Heart right ventricle (tissue), 16 donors: ENCODE measurements at regions not wholly inside any gene's neighbourhood (a gene's known extent, or its start where the extent isn't known, plus 50 kb on each side); places are given as distances from the start of the nearest gene placed in this dataset.
"Not testable (repeated sequence)": the region's sequence is repeated elsewhere in the genome, so short reads cannot be mapped to it uniquely, and the experiment has no call there.

Experiments
- ATAC-seq, 8 donors: fragments of 200-7000 bp; cut with Tn5 transposase; one replicate each; pipeline ENCODE4 v1.9.1; 2020; ENCODE audit warnings: mild to moderate bottlenecking in 8 of 8, moderate library complexity in 8 of 8, moderate number of reproducible peaks in 1 of 8
- DNase-seq, 2 donors: peaks; one replicate each; pipeline ENCODE4 v3.0.0-alpha.2; 2020
- H3K27ac ChIP-seq, 10 donors: fragments of 200-600 bp; sonication (generic) in 2 of 10; one replicate each; pipeline versions ENCODE4 v1.5.0 to v1.8.0; 2020 to 2022; ENCODE audit warnings: mild to moderate bottlenecking in 3 of 10
- H3K27me3 ChIP-seq, 7 donors: fragments of 200-600 bp; one replicate each; pipeline ENCODE4 v1.8.0; 2021 to 2022; ENCODE audit warnings: mild to moderate bottlenecking in 2 of 7
- H3K36me3 ChIP-seq, 9 donors: fragments of 200-600 bp; sonication (generic) in 1 of 9; one replicate each; pipeline versions ENCODE4 v1.5.0 to v1.8.0; 2020 to 2022; ENCODE audit warnings: mild to moderate bottlenecking in 2 of 9
- H3K4me1 ChIP-seq, 9 donors: fragments of 200-600 bp; sonication (generic) in 1 of 9; one replicate each; pipeline versions ENCODE4 v1.5.0 to v1.8.0; 2020 to 2022; ENCODE audit warnings: mild to moderate bottlenecking in 4 of 9
- H3K4me3 ChIP-seq, 10 donors: fragments of 200-600 bp; sonication (generic) in 2 of 10; one replicate each; pipeline versions ENCODE4 v1.5.0 to v1.8.0; 2020 to 2022; ENCODE audit warnings: mild to moderate bottlenecking in 7 of 10, moderate library complexity in 2 of 10
- H3K9me3 ChIP-seq, 11 donors: fragments of 200-600 bp in 10 of 11; sonication (generic) in 2 of 11; one replicate each; pipeline versions ENCODE4 v1.5.0 to v1.8.0; 2013 to 2022; ENCODE audit warnings: mild to moderate bottlenecking in 2 of 11, control low read depth in 1 of 11, moderate library complexity in 1 of 11
- WGBS, 2 donors: extraction: QIAGEN DNeasy Blood & Tissue Kit; methylation state at CpG; one replicate each; pipeline ENCODE4 v1.1.7; 2013; ENCODE audit warnings: inconsistent platforms in 1 of 2; 5-methylcytosine and 5-hydroxymethylcytosine counted together
- intact Hi-C, 10 donors: fragments of 100-400 bp; cut with DNase I; formaldehyde crosslinking; loops; one replicate each; pipeline versions ENCODE4 v1.11.1 to v1.14.2; 2022
- donor health status: Arrhythmogenic right ventricular cardiomyopathy.
- donor health status: ischemic (EF 13 %, LVEDD 7.1; RV severe dilation, severe dysfunction).
- donor health status: healthy with polysubstance abuse.
- donor health status: DM: no; HTN: yes; CAD: no.
- donor health status: DM: no; HTN: no; CAD: no.
- donor health status: ischemic (EF 25% LVEDD 6.9; RV normal size, moderate dysfunction).
- donor health status: ischemic (EF 25% LVEDD 5.7; RV mildly dilated, moderate dysfunction).
- donor health status: healthy.
- donor health status: DM: yes; HTN: yes; CAD: no.
- donor health status: Ischemic cardiomyopathy.
- donor health status: ischemic (EF 35%, LVEDD 5.7; RV mildly dilated, moderate dysfunction).
- donor health status: nonischemic (EF 11% LVEDD 7.7; RV severe dilation, severe dysfunction).
- donor health status: DM: yes; HTN: yes; CAD: no.
- donor health status: PGD.
- donor health status: ischemic (EF 29% LVEDD 5.4; RV normal size, mild dysfunction).
- donor health status: nonischemic (EF 23%, LVEDD 6.1; RV moderate dilation, normal function).

GRCh38 chr2:111346018-111346930, 225.6 kb downstream of the BCL2L11 start:
- 4 to 5% methylated on average over 9 to 10 of the region's 14 CpGs for WGBS, 2 donors
- H3K27ac ChIP-seq, result peak overlapping the region in 3 of 10 donors; percentile 25 to 62 (median 53)
- peak; percentile 62 to 68 for DNase-seq
- intact Hi-C loops, H3K9me3 ChIP-seq, H3K27me3 ChIP-seq, H3K4me3 ChIP-seq, H3K36me3 ChIP-seq: not testable (repeated sequence)
- peak; percentile 80 to 94 (median 90) for ATAC-seq
- peaks cover 0 to 14% (median 0%) of the 10 kb centered on the region in 9 donors for H3K4me1 ChIP-seq

GRCh38 chr2:111347695-111348094, 227.0 kb downstream of the BCL2L11 start:
- H3K27ac ChIP-seq, H3K36me3 ChIP-seq, DNase-seq, H3K4me3 ChIP-seq, H3K9me3 ChIP-seq, H3K27me3 ChIP-seq, intact Hi-C loops: not testable (repeated sequence)
- peak in 7 of 8 donors; percentile 39 to 73 (median 46) for ATAC-seq
- WGBS, 2 donors, result no CpG with 5 or more reads among the region's 1 CpG
- H3K4me1 ChIP-seq, result peaks cover 0 to 14% (median 0%) of the 10 kb centered on the region in 9 donors

GRCh38 chr2:111348316-111348715, 227.6 kb downstream of the BCL2L11 start:
- H3K27me3 ChIP-seq, H3K9me3 ChIP-seq, H3K4me3 ChIP-seq, H3K27ac ChIP-seq, intact Hi-C loops, DNase-seq, H3K36me3 ChIP-seq, ATAC-seq: not testable (repeated sequence)
- no CpG with 5 or more reads among the region's 7 CpGs for WGBS, 2 donors
- peaks cover 0 to 14% (median 0%) of the 10 kb centered on the region in 9 donors for H3K4me1 ChIP-seq

GRCh38 chr2:111355022-111355817, 234.5 kb downstream of the BCL2L11 start:
- WGBS, 2 donors, result 36 to 49% methylated on average over 8 of the region's 13 CpGs
- H3K4me3 ChIP-seq, H3K27me3 ChIP-seq, H3K36me3 ChIP-seq, intact Hi-C loops: not testable (repeated sequence)
- Histone ChIP-seq H3K27ac (peak overlapping the region in 7 of 10 donors; percentile 7 to 75 (median 64)), H3K9me3 (peaks cover 0 to 10% (median 0%) of the 10 kb centered on the region in 11 donors), H3K4me1 (peaks cover 0 to 19% (median 5%) of the 10 kb centered on the region in 9 donors)
- DNase-seq (peak; percentile 50 to 58), ATAC-seq (peak; percentile 80 to 93 (median 86))

- H3K4me1 ChIP-seq, result peaks cover 0 to 19% (median 5%) of the 10 kb centered on the region in 9 donors
- peak overlapping the region in 4 of 10 donors; percentile 44 to 75 (median 68) for H3K27ac ChIP-seq
- WGBS, 2 donors, result 44 to 54% methylated on average over 8 to 10 of the region's 11 CpGs
- peaks cover 0 to 16% (median 0%) of the 10 kb centered on the region in 11 donors for H3K9me3 ChIP-seq
- peak; percentile 10 to 57 (median 38) for ATAC-seq
- H3K36me3 ChIP-seq, H3K4me3 ChIP-seq, DNase-seq, H3K27me3 ChIP-seq, intact Hi-C loops: not testable (repeated sequence)
These were observed 235.3 kb downstream of the BCL2L11 start for GRCh38 chr2:111355823-111356511.

- Histone ChIP-seq H3K9me3 (peaks cover 0 to 16% (median 0%) of the 10 kb centered on the region in 11 donors), H3K27ac (peak overlapping the region in 1 of 10 donors; percentile 41), H3K4me1 (peaks cover 0 to 19% (median 5%) of the 10 kb centered on the region in 9 donors)
- H3K36me3 ChIP-seq, intact Hi-C loops, H3K4me3 ChIP-seq, H3K27me3 ChIP-seq: not testable (repeated sequence)
- DNase-seq, result peak; percentile 75 to 83
- peak; percentile 80 to 89 (median 88) for ATAC-seq
- WGBS, 2 donors, result 9 to 11% methylated on average over 5 of the region's 6 CpGs
These were observed 235.9 kb downstream of the BCL2L11 start for GRCh38 chr2:111356512-111357031.

GRCh38 chr2:111365986-111366640, 245.4 kb downstream of the BCL2L11 start:
- H3K27me3 ChIP-seq, H3K36me3 ChIP-seq, DNase-seq, H3K27ac ChIP-seq, H3K4me1 ChIP-seq, H3K9me3 ChIP-seq, intact Hi-C loops: not testable (repeated sequence)
- 1 to 6% methylated on average over 32 to 33 of the region's 37 CpGs for WGBS, 2 donors
- H3K4me3 ChIP-seq, result peak overlapping the region in 9 of 10 donors; percentile 7 to 47 (median 36)
- ATAC-seq, result peak; percentile 63 to 83 (median 76)

GRCh38 chr2:111366641-111367029, 245.9 kb downstream of the BCL2L11 start:
- H3K27ac ChIP-seq, ATAC-seq, H3K27me3 ChIP-seq, intact Hi-C loops, H3K4me1 ChIP-seq, H3K36me3 ChIP-seq, H3K9me3 ChIP-seq, DNase-seq: not testable (repeated sequence)
- H3K4me3 ChIP-seq, result peak overlapping the region in 9 of 10 donors; percentile 7 to 47 (median 36)
- 62 to 73% methylated on average over 11 to 13 of the region's 14 CpGs for WGBS, 2 donors

GRCh38 chr2:111367080-111367479, 246.4 kb downstream of the BCL2L11 start:
- 87 to 97% methylated on average over 3 of the region's 3 CpGs for WGBS, 2 donors
- H3K36me3 ChIP-seq, H3K27me3 ChIP-seq, H3K9me3 ChIP-seq, intact Hi-C loops, H3K27ac ChIP-seq, DNase-seq, H3K4me3 ChIP-seq, ATAC-seq, H3K4me1 ChIP-seq: not testable (repeated sequence)

GRCh38 chr2:111367871-111368270, 247.2 kb downstream of the BCL2L11 start:
- H3K4me1 ChIP-seq, H3K27me3 ChIP-seq, H3K36me3 ChIP-seq, H3K9me3 ChIP-seq, H3K4me3 ChIP-seq, H3K27ac ChIP-seq, intact Hi-C loops, DNase-seq, ATAC-seq: not testable (repeated sequence)
- WGBS, 2 donors, result 81 to 94% methylated on average over 1 of the region's 1 CpG
